ENCODE measurements at regions not wholly inside any gene's neighbourhood (a gene's known extent, or its start where the extent isn't known, plus 50 kb on each side); places are given as distances from the start of the nearest gene placed in this dataset.

GRCh38 chr2:76669966-76670465 is 852.2 kb downstream of the LRRTM4 start:
- intact Hi-C loops (cut with micrococcal nuclease), result no loop called here
- no peaks in the 10 kb centered on the region for H3K9me3 ChIP-seq (ENCODE audit: low read length)
- no TSS peak for BruUV-seq (replicated peaks)
- no peaks in the 10 kb centered on the region for H3K9me2 ChIP-seq (replicated peaks; ENCODE audit: low read length)
- no peaks in the 10 kb centered on the region for H3F3A ChIP-seq (ENCODE audit: low read length, unreplicated experiment)
- no peaks in the 10 kb centered on the region for H3K4me1 ChIP-seq (ENCODE audit: insufficient read depth, low read length)
- H3K79me2 ChIP-seq (ENCODE audit: low read length), result no peaks in the 10 kb centered on the region
- no peaks in the 10 kb centered on the region for H3K36me3 ChIP-seq (ENCODE audit: low read depth, low read length)
- no peak overlapping the region for H3K4me3 ChIP-seq (ENCODE audit: low read length)
- no peaks in the 10 kb centered on the region for H3K27me3 ChIP-seq (ENCODE audit: low read length)
- DNase-seq, result no peak
- H2AFZ ChIP-seq (ENCODE audit: low read length), result no peak overlapping the region
- no peak overlapping the region for H3K27ac ChIP-seq (ENCODE audit: low read length)
- ATAC-seq, result no peak
- CTCF ChIA-PET, result no interaction called here
- H3K9ac ChIP-seq (ENCODE audit: low read length), result no peak overlapping the region
- H4K20me1 ChIP-seq (ENCODE audit: low read length), result no peaks in the 10 kb centered on the region
- POLR2A ChIA-PET (ENCODE audit: unreplicated experiment), result no interaction called here
- no peak for TF ChIP-seq EZH2phosphoT487 (IDR thresholded peaks at IDR 0.05; ENCODE audit: borderline replicate concordance, low read length)
- TF ChIP-seq, protein P1, sequence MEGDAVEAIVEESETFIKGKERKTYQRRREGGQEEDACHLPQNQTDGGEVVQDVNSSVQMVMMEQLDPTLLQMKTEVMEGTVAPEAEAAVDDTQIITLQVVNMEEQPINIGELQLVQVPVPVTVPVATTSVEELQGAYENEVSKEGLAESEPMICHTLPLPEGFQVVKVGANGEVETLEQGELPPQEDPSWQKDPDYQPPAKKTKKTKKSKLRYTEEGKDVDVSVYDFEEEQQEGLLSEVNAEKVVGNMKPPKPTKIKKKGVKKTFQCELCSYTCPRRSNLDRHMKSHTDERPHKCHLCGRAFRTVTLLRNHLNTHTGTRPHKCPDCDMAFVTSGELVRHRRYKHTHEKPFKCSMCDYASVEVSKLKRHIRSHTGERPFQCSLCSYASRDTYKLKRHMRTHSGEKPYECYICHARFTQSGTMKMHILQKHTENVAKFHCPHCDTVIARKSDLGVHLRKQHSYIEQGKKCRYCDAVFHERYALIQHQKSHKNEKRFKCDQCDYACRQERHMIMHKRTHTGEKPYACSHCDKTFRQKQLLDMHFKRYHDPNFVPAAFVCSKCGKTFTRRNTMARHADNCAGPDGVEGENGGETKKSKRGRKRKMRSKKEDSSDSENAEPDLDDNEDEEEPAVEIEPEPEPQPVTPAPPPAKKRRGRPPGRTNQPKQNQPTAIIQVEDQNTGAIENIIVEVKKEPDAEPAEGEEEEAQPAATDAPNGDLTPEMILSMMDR (conservative IDR thresholded peaks at IDR 0.05; ENCODE audit: low read depth, low read length), result no peak
- TF ChIP-seq EZH2 (IDR thresholded peaks at IDR 0.05; ENCODE audit: low read length, unreplicated experiment), result no peak
- H3K4me2 ChIP-seq (ENCODE audit: low read length), result no peak overlapping the region

DNA sequence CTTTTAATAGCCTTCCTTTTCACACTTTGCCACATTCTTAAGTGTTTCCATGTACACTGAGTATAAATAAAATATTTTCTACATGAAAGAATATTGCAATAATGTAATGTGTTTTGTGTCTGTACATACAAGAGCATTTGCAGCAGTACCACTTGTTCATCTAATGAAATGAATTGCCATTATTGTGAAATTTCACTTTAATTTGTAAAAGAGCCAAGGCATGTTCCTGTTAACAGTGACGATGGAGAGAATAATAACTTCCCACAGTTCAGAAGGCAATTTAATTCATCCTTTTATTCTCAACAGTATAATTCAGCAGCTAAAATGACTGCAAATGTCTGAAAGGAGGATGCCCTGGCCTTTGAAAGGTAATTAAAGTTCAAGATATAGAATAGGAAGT is 853.9 kb downstream of the LRRTM4 start:
- no peak for ATAC-seq
- TF ChIP-seq, protein P1 (conservative IDR thresholded peaks at IDR 0.05; ENCODE audit: low read depth, low read length), result no peak
- TF ChIP-seq EZH2 (IDR thresholded peaks at IDR 0.05; ENCODE audit: low read length, unreplicated experiment) (no peak), EZH2phosphoT487 (IDR thresholded peaks at IDR 0.05; ENCODE audit: borderline replicate concordance, low read length) (no peak)
- Histone ChIP-seq H3K4me3 (ENCODE audit: low read length) (no peak overlapping the region), H3K27ac (ENCODE audit: low read length) (no peak overlapping the region), H3K9ac (ENCODE audit: low read length) (no peak overlapping the region), H3K27me3 (ENCODE audit: low read length) (no peaks in the 10 kb centered on the region), H3K9me3 (ENCODE audit: low read length) (no peaks in the 10 kb centered on the region), H3F3A (ENCODE audit: low read length, unreplicated experiment) (no peaks in the 10 kb centered on the region), H4K20me1 (ENCODE audit: low read length) (no peaks in the 10 kb centered on the region), H3K9me2 (replicated peaks; ENCODE audit: low read length) (no peaks in the 10 kb centered on the region), H2AFZ (ENCODE audit: low read length) (no peak overlapping the region), H3K79me2 (ENCODE audit: low read length) (no peaks in the 10 kb centered on the region), H3K4me1 (ENCODE audit: insufficient read depth, low read length) (no peaks in the 10 kb centered on the region), H3K4me2 (ENCODE audit: low read length) (no peak overlapping the region), H3K36me3 (ENCODE audit: low read depth, low read length) (no peaks in the 10 kb centered on the region)
- DNase-seq, result no peak
- ChIA-PET CTCF (no interaction called here), POLR2A (ENCODE audit: unreplicated experiment) (no interaction called here)
- no TSS peak for BruUV-seq (replicated peaks)
- intact Hi-C loops (cut with micrococcal nuclease), result no loop called here

GRCh38 chr2:76667821-76668271 is 854.3 kb downstream of the LRRTM4 start:
- Histone ChIP-seq H3F3A (ENCODE audit: low read length, unreplicated experiment) (no peaks in the 10 kb centered on the region), H3K4me3 (ENCODE audit: low read length) (no peak overlapping the region), H3K27me3 (ENCODE audit: low read length) (no peaks in the 10 kb centered on the region), H3K4me2 (ENCODE audit: low read length) (no peak overlapping the region), H3K9me2 (replicated peaks; ENCODE audit: low read length) (no peaks in the 10 kb centered on the region), H3K27ac (ENCODE audit: low read length) (no peak overlapping the region), H2AFZ (ENCODE audit: low read length) (no peak overlapping the region), H3K79me2 (ENCODE audit: low read length) (no peaks in the 10 kb centered on the region), H3K9me3 (ENCODE audit: low read length) (no peaks in the 10 kb centered on the region), H3K9ac (ENCODE audit: low read length) (no peak overlapping the region), H4K20me1 (ENCODE audit: low read length) (no peaks in the 10 kb centered on the region), H3K4me1 (ENCODE audit: insufficient read depth, low read length) (no peaks in the 10 kb centered on the region), H3K36me3 (ENCODE audit: low read depth, low read length) (no peaks in the 10 kb centered on the region)
- TF ChIP-seq EZH2phosphoT487 (IDR thresholded peaks at IDR 0.05; ENCODE audit: borderline replicate concordance, low read length), result no peak
- TF ChIP-seq, protein P1 (conservative IDR thresholded peaks at IDR 0.05; ENCODE audit: low read depth, low read length), result no peak
- no peak for TF ChIP-seq EZH2 (IDR thresholded peaks at IDR 0.05; ENCODE audit: low read length, unreplicated experiment)
- DNase-seq (no peak), ATAC-seq (no peak)
- CTCF ChIA-PET, result no interaction called here
- intact Hi-C loops (cut with micrococcal nuclease), result no loop called here
- BruUV-seq (replicated peaks), result no TSS peak
- POLR2A ChIA-PET (ENCODE audit: unreplicated experiment), result no interaction called here
